HCT116 (cell line): ENCODE measurements at regions not wholly inside any gene's neighbourhood (a gene's known extent, or its start where the extent isn't known, plus 50 kb on each side); places are given as distances from the start of the nearest gene placed in this dataset.

Source experiments
- ATAC-seq: fragments of 200-7000 bp; cut with Tn5 transposase; 2 replicates; pipeline ENCODE4 v1.9.1; 2020; ENCODE audit warnings: mild to moderate bottlenecking, moderate library complexity
- BruUV-seq: library from RNA; stranded (reverse); fragments of 400-500 nt; replicated peaks from 2 replicates; lab custom pipeline; 2021; lab: Mats Ljungman, UMichigan
- CTCF ChIA-PET: fragments of 300-600 bp; sonication (Branson Sonifier 250); formaldehyde crosslinking; loops from one replicate; lab custom pipeline; 2021; ENCODE audit warnings: antibody characterized with exemption; lab: Charles Lee
- POLR2A ChIA-PET: fragments of 300-600, 350-600 bp; sonication (Branson Sonifier 250); formaldehyde crosslinking; loops from one replicate; lab custom pipeline; 2021; ENCODE audit warnings: antibody characterized with exemption; lab: Charles Lee
- RAD21 ChIA-PET, 2 experiments: fragments of 300-600 bp; sonication (Branson Sonifier 250); formaldehyde crosslinking; loops; one replicate each; lab custom pipeline; 2023; ENCODE audit warnings: low total read pairs in 2 of 2; ENCODE audit not compliant: uncharacterized antibody in 2 of 2, unreplicated experiment in 2 of 2, low non-redundant PET in 1 of 2; lab: Charles Lee
- DNase-seq: peaks from one replicate; pipeline ENCODE4 v3.0.0-alpha.2; 2010; ENCODE audit warnings: low read depth, low spot score
- H2AFZ ChIP-seq: fragments of 200-600 bp; shearing (Covaris generic), sonication (generic); 2 replicates; pipeline ENCODE4 v1.6.1; 2017; ENCODE audit warnings: low read depth, mixed run types, mixed read lengths, antibody characterized with exemption, low read length; ENCODE audit not compliant: poor library complexity, severe bottlenecking
- H3K27ac ChIP-seq: 2 replicates; pipeline ENCODE4 v1.5.1; 2012; ENCODE audit warnings: low read depth, low read length
- H3K27me3 ChIP-seq: fragments of 200-600 bp; sonication (generic); 2 replicates; pipeline ENCODE4 v1.6.1; 2016; ENCODE audit warnings: mixed run types, low read length, mixed read lengths; ENCODE audit not compliant: insufficient read depth
- H3K36me3 ChIP-seq, 2 experiments: fragments of 200-500 bp in 1 of 2; fragments of 200-600 bp in 1 of 2; sonication (Bioruptor generic) in 1 of 2; sonication (generic) in 1 of 2; 2 replicates each; pipeline versions ENCODE4 v1.5.1 to v1.6.1; 2014 to 2016; ENCODE audit warnings: low read length in 2 of 2, inconsistent platforms in 1 of 2, mixed read lengths in 1 of 2, mixed run types in 1 of 2; ENCODE audit not compliant: insufficient read depth in 2 of 2, control insufficient read depth in 1 of 2
- H3K4me1 ChIP-seq, 2 experiments: fragments of 200-600 bp in 1 of 2; sonication (generic) in 1 of 2; 2 replicates each; pipeline versions ENCODE4 v1.5.1 to v1.6.1; 2012 to 2017; ENCODE audit warnings: low read length in 2 of 2, inconsistent platforms in 1 of 2, mild to moderate bottlenecking in 1 of 2, mixed read lengths in 1 of 2, mixed run types in 1 of 2, moderate library complexity in 1 of 2; ENCODE audit not compliant: insufficient read depth in 2 of 2, control insufficient read depth in 1 of 2
- H3K4me2 ChIP-seq: fragments of 200-600 bp; sonication (generic); 2 replicates; pipeline ENCODE4 v1.6.1; 2017; ENCODE audit warnings: mixed run types, low read length, mixed read lengths
- H3K4me3 ChIP-seq, 2 experiments: fragments of 200-600 bp in 1 of 2; sonication (generic) in 1 of 2; replicated peaks in 1 of 2; 2 replicates each; pipeline ENCODE4 v1.5.1; 2011 to 2016; ENCODE audit warnings: low read length in 2 of 2, control low read depth in 1 of 2, low read depth in 1 of 2, mild to moderate bottlenecking in 1 of 2, mixed read lengths in 1 of 2, mixed run types in 1 of 2
- H3K79me2 ChIP-seq: fragments of 200-600 bp; sonication (generic); 2 replicates; pipeline ENCODE4 v1.6.1; 2017; ENCODE audit warnings: mild to moderate bottlenecking, mixed run types, low read length, moderate library complexity, mixed read lengths; ENCODE audit not compliant: insufficient read depth
- H3K9ac ChIP-seq: fragments of 200-600 bp; sonication (generic); 2 replicates; pipeline ENCODE4 v1.6.1; 2016; ENCODE audit warnings: low read length, mixed read lengths
- H3K9me2 ChIP-seq: fragments of 200-600 bp; sonication (generic), shearing (Covaris generic); 2 replicates; pipeline ENCODE4 v1.6.1; 2017; ENCODE audit warnings: mixed run types, mild to moderate bottlenecking, moderate library complexity; ENCODE audit not compliant: insufficient read depth
- H3K9me3 ChIP-seq, 2 experiments: fragments of 200-500 bp in 1 of 2; fragments of 200-600 bp in 1 of 2; sonication (Bioruptor generic) in 1 of 2; sonication (generic) in 1 of 2; 2 replicates each; pipeline ENCODE4 v1.6.1; 2014 to 2017; ENCODE audit warnings: low read length in 2 of 2, mixed read lengths in 2 of 2, inconsistent platforms in 1 of 2, low read depth in 1 of 2, mild to moderate bottlenecking in 1 of 2, mixed run types in 1 of 2, moderate library complexity in 1 of 2; ENCODE audit not compliant: control insufficient read depth in 1 of 2, insufficient read depth in 1 of 2
- H4K20me1 ChIP-seq: fragments of 200-600 bp; sonication (generic), shearing (Covaris generic); 2 replicates; pipeline ENCODE4 v1.6.1; 2017; ENCODE audit warnings: mixed run types, mild to moderate bottlenecking, moderate library complexity; ENCODE audit not compliant: insufficient read depth
- ATF3 ChIP-seq: IDR thresholded peaks from 2 replicates; pipeline ENCODE4 v1.6.1; 2012
- CBX3 ChIP-seq: IDR thresholded peaks from 2 replicates; pipeline ENCODE4 v1.6.1; 2012; ENCODE audit warnings: low read depth
- CEBPB ChIP-seq: IDR thresholded peaks from 2 replicates; pipeline ENCODE4 v1.6.1; 2012; ENCODE audit warnings: low read depth
- EGR1 ChIP-seq: IDR thresholded peaks from 2 replicates; pipeline ENCODE4 v1.6.1; 2012; ENCODE audit warnings: low read depth
- ELF1 ChIP-seq: IDR thresholded peaks from 2 replicates; pipeline ENCODE4 v1.6.1; 2012; ENCODE audit warnings: low read depth, borderline replicate concordance
- EZH2 ChIP-seq: fragments of 200-600 bp; sonication (generic); IDR thresholded peaks from 2 replicates; pipeline ENCODE4 v1.6.1; 2017; ENCODE audit warnings: antibody characterized with exemption, mixed run types
- EZH2phosphoT487 ChIP-seq: fragments of 200-600 bp; IDR thresholded peaks from 2 replicates; pipeline ENCODE4 v1.6.1; 2018; ENCODE audit warnings: antibody characterized with exemption, borderline replicate concordance
- FOSL1 ChIP-seq: IDR thresholded peaks from 2 replicates; pipeline ENCODE4 v1.6.1; 2012; ENCODE audit warnings: low read depth
- MAX ChIP-seq: IDR thresholded peaks from 2 replicates; pipeline ENCODE4 v1.6.1; 2012
- POLR2A ChIP-seq: IDR thresholded peaks from 2 replicates; pipeline ENCODE4 v1.7.0; 2011; ENCODE audit warnings: borderline replicate concordance; ENCODE audit not compliant: insufficient read depth, insufficient read length; ENCODE audit errors: extremely low read depth
- POLR2AphosphoS5 ChIP-seq: IDR thresholded peaks from 2 replicates; pipeline ENCODE4 v1.6.1; 2011; ENCODE audit warnings: mild to moderate bottlenecking, low read depth, low read length, moderate library complexity
- RAD21 ChIP-seq: IDR thresholded peaks from 2 replicates; pipeline ENCODE4 v1.6.1; 2012; ENCODE audit warnings: low read depth, mild to moderate bottlenecking
- REST ChIP-seq: IDR thresholded peaks from 2 replicates; pipeline ENCODE4 v1.6.1; 2012; ENCODE audit warnings: low read depth
- SIN3A ChIP-seq: IDR thresholded peaks from 2 replicates; pipeline ENCODE4 v1.6.1; 2012; ENCODE audit warnings: low read depth
- SP1 ChIP-seq: IDR thresholded peaks from 2 replicates; pipeline ENCODE4 v1.6.1; 2012; ENCODE audit warnings: low read depth
- TCF7L2 ChIP-seq: IDR thresholded peaks from 2 replicates; pipeline ENCODE4 v1.7.0; 2011; ENCODE audit warnings: borderline replicate concordance, inconsistent platforms; ENCODE audit not compliant: insufficient read depth, insufficient read length; ENCODE audit errors: extremely low read depth
- YY1 ChIP-seq: IDR thresholded peaks from 2 replicates; pipeline ENCODE4 v1.6.1; 2011; ENCODE audit warnings: low read length, low read depth, moderate library complexity, mild to moderate bottlenecking; ENCODE audit not compliant: insufficient replicate concordance; ENCODE audit errors: extremely low read depth
- ZFX ChIP-seq: fragments of 450-650 bp; IDR thresholded peaks from 2 replicates; pipeline ENCODE4 v1.6.1; 2017
- ZNF274 ChIP-seq: fragments of 200-500 bp; sonication (Bioruptor generic); IDR thresholded peaks from 2 replicates; pipeline ENCODE4 v1.6.1; 2014; ENCODE audit warnings: mild to moderate bottlenecking, low read depth, low read length, inconsistent platforms
- intact Hi-C: fragments of 100-400 bp; cut with micrococcal nuclease; formaldehyde crosslinking; loops from 2 replicates; pipeline ENCODE4 v1.10.0; 2022

DNA sequence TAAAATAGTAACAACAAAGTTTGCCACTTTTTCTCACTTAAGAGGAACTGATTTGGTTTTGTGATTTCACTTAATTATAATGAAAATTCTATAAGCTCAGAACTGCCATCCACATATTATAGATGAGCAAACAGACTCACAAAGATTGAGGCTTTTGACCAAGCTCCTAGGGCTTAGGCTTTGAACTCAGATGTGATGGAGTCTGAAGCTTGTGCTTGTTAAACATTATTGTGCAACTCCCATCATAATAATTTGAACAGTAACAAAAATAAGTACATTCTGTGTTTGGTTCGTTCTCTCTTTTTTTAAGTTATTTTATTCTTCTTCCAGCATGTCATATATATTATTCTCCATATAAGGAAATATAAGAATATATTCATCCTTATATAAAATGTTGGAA lies 403.4 kb downstream of the PTPRC start:
- TF ChIP-seq ELF1 (no peak), TCF7L2 (no peak), ZNF274 (no peak), EZH2 (no peak), CEBPB (no peak), ZFX (no peak), MAX (no peak), RAD21 (no peak), YY1 (no peak), POLR2AphosphoS5 (no peak), SIN3A (no peak), CBX3 (no peak), POLR2A (no peak), FOSL1 (no peak), EGR1 (no peak)
- Histone ChIP-seq H3K36me3 (no peaks in the 10 kb centered on the region), H3K4me3 (no peak overlapping the region), H3K27ac (no peak overlapping the region), H3K79me2 (no peaks in the 10 kb centered on the region), H3K4me2 (no peak overlapping the region), H3K9me3 (no peaks in the 10 kb centered on the region), H2AFZ (no peak overlapping the region), H3K9me2 (no peaks in the 10 kb centered on the region), H3K4me1 (no peaks in the 10 kb centered on the region), H4K20me1 (no peaks in the 10 kb centered on the region), H3K27me3 (no peaks in the 10 kb centered on the region), H3K9ac (no peak overlapping the region)
- ChIA-PET CTCF (no interaction called here), POLR2A (no interaction called here), RAD21 (no interaction called here)
- DNase-seq: no peak
- BruUV-seq: no TSS peak
- no peak for ATAC-seq
- intact Hi-C loops: no loop called here

- ATAC-seq: no peak
- H3K4me2 ChIP-seq: no peak overlapping the region
- CTCF ChIA-PET: no interaction called here
- intact Hi-C loops: no loop called here
- no peaks in the 10 kb centered on the region for H3K27me3 ChIP-seq
- no peaks in the 10 kb centered on the region for H3K36me3 ChIP-seq
- RAD21 ChIA-PET: no interaction called here
- DNase-seq: no peak
- H3K27ac ChIP-seq: no peak overlapping the region
- H2AFZ ChIP-seq: no peak overlapping the region
- no peaks in the 10 kb centered on the region for H3K79me2 ChIP-seq
- BruUV-seq: no TSS peak
- no peaks in the 10 kb centered on the region for H3K4me1 ChIP-seq
- no peaks in the 10 kb centered on the region for H3K9me3 ChIP-seq
- no peak overlapping the region for H3K9ac ChIP-seq
- no peaks in the 10 kb centered on the region for H4K20me1 ChIP-seq
- no peaks in the 10 kb centered on the region for H3K9me2 ChIP-seq
- POLR2A ChIA-PET: no interaction called here
- H3K4me3 ChIP-seq: no peak overlapping the region
- TF ChIP-seq SIN3A (no peak), REST (no peak), MAX (no peak), CEBPB (no peak), EZH2phosphoT487 (no peak), ATF3 (no peak), ZNF274 (no peak), RAD21 (no peak), SP1 (no peak), YY1 (no peak), EZH2 (no peak), FOSL1 (no peak), POLR2A (no peak)
These were observed 405.4 kb downstream of the PTPRC start for GRCh38 chr1:199044191-199044590.
